Endothelial cell of umbilical vein (primary cell): ENCODE measurements at regions not wholly inside any gene's neighbourhood (a gene's known extent, or its start where the extent isn't known, plus 50 kb on each side); places are given as distances from the start of the nearest gene placed in this dataset.

ENCODE experiments used
- BruUV-seq: library from RNA; stranded (reverse); fragments of 400-500 nt; replicated peaks from 2 replicates; lab custom pipeline; 2021; lab: Mats Ljungman, UMichigan
- CTCF ChIA-PET: fragments of 300-600, 350-600 bp; sonication (Branson Sonifier 250); formaldehyde crosslinking; loops from one replicate; lab custom pipeline; 2021; ENCODE audit warnings: antibody characterized with exemption, inconsistent platforms; lab: Charles Lee
- POLR2A ChIA-PET: fragments of 300-600, 350-600 bp; sonication (Branson Sonifier 250); formaldehyde crosslinking; loops from one replicate; lab custom pipeline; 2021; ENCODE audit warnings: antibody characterized with exemption, inconsistent platforms; lab: Charles Lee
- DNase-seq: peaks from one replicate; pipeline ENCODE4 v3.0.0-alpha.2; 2011; ENCODE audit warnings: low read depth, low spot score
- FAIRE-seq: peaks from 2 replicates; lab custom pipeline; 2011; peaks lifted over from hg19 to GRCh38; lab: Jason Lieb, UNC
- H2AFZ ChIP-seq: 2 replicates; pipeline ENCODE4 v1.6.0; 2012; ENCODE audit warnings: low read depth, low read length, control low read depth, inconsistent platforms
- H3K27ac ChIP-seq: 2 replicates; pipeline ENCODE4 v1.5.1; 2011; ENCODE audit warnings: low read depth, mild to moderate bottlenecking, control low read depth, low read length, moderate library complexity; ENCODE audit not compliant: insufficient read depth
- H3K27me3 ChIP-seq, 2 experiments: 2 replicates each; pipeline versions ENCODE4 v1.6.0 to v1.6.1; 2011; ENCODE audit warnings: low read length in 2 of 2, mixed read lengths in 1 of 2; ENCODE audit not compliant: control insufficient read depth in 2 of 2, insufficient read depth in 2 of 2
- H3K36me3 ChIP-seq, 2 experiments: 2 replicates in 1 of 2; 3 replicates in 1 of 2; pipeline ENCODE4 v1.5.1; 2011; ENCODE audit warnings: low read length in 2 of 2, mild to moderate bottlenecking in 1 of 2, moderate library complexity in 1 of 2; ENCODE audit not compliant: control insufficient read depth in 2 of 2, insufficient read depth in 2 of 2; ENCODE audit errors: extremely low read depth in 1 of 2
- H3K4me1 ChIP-seq: 3 replicates; pipeline ENCODE4 v1.5.1; 2011; ENCODE audit warnings: mild to moderate bottlenecking, low read length; ENCODE audit not compliant: control insufficient read depth, insufficient read depth; ENCODE audit errors: extremely low read depth
- H3K4me2 ChIP-seq: 2 replicates; pipeline ENCODE4 v1.6.1; 2011; ENCODE audit warnings: low read length, control low read depth, mixed read lengths; ENCODE audit not compliant: insufficient read depth
- H3K4me3 ChIP-seq, 3 experiments: fragments of 200-600 bp in 1 of 3; sonication (generic), shearing (Covaris generic) in 1 of 3; replicated peaks in 1 of 3; 2 replicates each; pipeline ENCODE4 v1.5.1; 2011 to 2016; ENCODE audit warnings: control low read depth in 3 of 3, low read length in 3 of 3, mild to moderate bottlenecking in 2 of 3, inconsistent platforms in 1 of 3, low read depth in 1 of 3, moderate library complexity in 1 of 3; ENCODE audit not compliant: insufficient read depth in 1 of 3
- H3K79me2 ChIP-seq: 2 replicates; pipeline ENCODE4 v1.6.0; 2012; ENCODE audit warnings: low read length, inconsistent platforms; ENCODE audit not compliant: control insufficient read depth, insufficient read depth
- H3K9ac ChIP-seq: replicated peaks from 2 replicates; pipeline ENCODE3; 2011; ENCODE audit warnings: low read length, control low read depth; ENCODE audit not compliant: insufficient read depth; ENCODE audit errors: extremely low read depth
- H3K9me1 ChIP-seq: replicated peaks from 3 replicates; pipeline ENCODE4 v1.6.0; 2011; ENCODE audit warnings: mild to moderate bottlenecking, low read length; ENCODE audit not compliant: control insufficient read depth, insufficient read depth; ENCODE audit errors: extremely low read depth
- H3K9me3 ChIP-seq: replicated peaks from 2 replicates; pipeline ENCODE4 v1.5.1; 2012; ENCODE audit warnings: low read length, inconsistent platforms; ENCODE audit not compliant: control insufficient read depth, insufficient read depth
- H4K20me1 ChIP-seq: replicated peaks from 2 replicates; pipeline ENCODE3; 2011; ENCODE audit warnings: mild to moderate bottlenecking, low read length; ENCODE audit not compliant: control insufficient read depth, insufficient read depth; ENCODE audit errors: extremely low read depth
- CTCF ChIP-seq, 2 donors: IDR thresholded peaks; 1 replicate in 1 of 2; 2 replicates in 1 of 2; pipeline ENCODE4 v1.5.1; 2011; ENCODE audit warnings: low read length in 2 of 2, mild to moderate bottlenecking in 2 of 2, moderate library complexity in 2 of 2, control low read depth in 1 of 2, inconsistent platforms in 1 of 2, low read depth in 1 of 2; ENCODE audit not compliant: insufficient read depth in 1 of 2; ENCODE audit errors: extremely low read depth in 1 of 2
- EZH2 ChIP-seq: IDR thresholded peaks from 2 replicates; pipeline ENCODE4 v1.6.1; 2012; ENCODE audit warnings: borderline replicate concordance, low read depth, mild to moderate bottlenecking, moderate library complexity, low read length, inconsistent platforms; ENCODE audit not compliant: severe bottlenecking
- FOS ChIP-seq: IDR thresholded peaks from 2 replicates; pipeline ENCODE4 v1.6.1; 2011; ENCODE audit warnings: mild to moderate bottlenecking, low read length, moderate library complexity, borderline replicate concordance; ENCODE audit not compliant: insufficient read depth
- GATA2 ChIP-seq: IDR thresholded peaks from 2 replicates; pipeline ENCODE4 v1.7.0; 2011; ENCODE audit warnings: low read depth, mild to moderate bottlenecking, moderate library complexity, mixed read lengths, low read length; ENCODE audit not compliant: insufficient read length, insufficient read depth
- JUN ChIP-seq: IDR thresholded peaks from 2 replicates; pipeline ENCODE4 v1.6.1; 2011; ENCODE audit warnings: borderline replicate concordance, low read depth; ENCODE audit not compliant: insufficient read length, insufficient read depth
- MAX ChIP-seq: IDR thresholded peaks from 2 replicates; pipeline ENCODE4 v1.6.1; 2011; ENCODE audit not compliant: insufficient read depth, insufficient read length
- MYC ChIP-seq: IDR thresholded peaks from one replicate; pipeline ENCODE4 v1.6.1; 2011; ENCODE audit warnings: mild to moderate bottlenecking, low read depth, low read length
- POLR2A ChIP-seq: IDR thresholded peaks from 2 replicates; pipeline ENCODE4 v1.6.1; 2012; ENCODE audit warnings: low read depth, mild to moderate bottlenecking, control low read depth, low read length
- POLR2AphosphoS5 ChIP-seq: IDR thresholded peaks from 2 replicates; pipeline ENCODE4 v1.6.1; 2012; ENCODE audit warnings: low read depth, mild to moderate bottlenecking, control low read depth, low read length, moderate library complexity; ENCODE audit not compliant: insufficient read depth
- dilution Hi-C: fragments of 300-500 bp; cut with MboI; formaldehyde crosslinking; loops from one replicate; pipeline ENCODE4 v1.15.0; 2019; ENCODE audit warnings: low sequenced_read_pairs; ENCODE audit not compliant: extremely low pct_ligation_motif_present
- intact Hi-C: fragments of 100-400 bp; cut with micrococcal nuclease; formaldehyde crosslinking; loops from one replicate; pipeline ENCODE4 v1.10.0; 2022

GRCh38 chr6:76742919-76743318 is 670.5 kb upstream of the IMPG1 start:
- H3K27ac ChIP-seq = no peak overlapping the region
- no peak overlapping the region for H3K4me2 ChIP-seq
- no peaks in the 10 kb centered on the region for H3K79me2 ChIP-seq
- no peak overlapping the region for H2AFZ ChIP-seq
- no peak overlapping the region for H3K9ac ChIP-seq
- DNase-seq (peak; percentile 20), FAIRE-seq (peak; percentile 18)
- BruUV-seq = no TSS peak
- H4K20me1 ChIP-seq = no peaks in the 10 kb centered on the region
- ChIA-PET POLR2A (no interaction called here), CTCF (no interaction called here)
- H3K27me3 ChIP-seq = no peaks in the 10 kb centered on the region
- H3K9me3 ChIP-seq = no peaks in the 10 kb centered on the region
- intact Hi-C loops (no loop called here), dilution Hi-C loops (no loop called here)
- TF ChIP-seq CTCF (IDR thresholded peaks at IDR 0.05; ENCODE audit: extremely low read depth in 1 of 2, insufficient read depth in 1 of 2, low read depth in 1 of 2, low read length in 2 of 2) = no peak
- TF ChIP-seq GATA2 = no peak
- peak; percentile 66 for TF ChIP-seq FOS
- no peak for TF ChIP-seq POLR2A
- TF ChIP-seq MAX = no peak
- TF ChIP-seq JUN = peak; percentile 26
- H3K9me1 ChIP-seq = no peaks in the 10 kb centered on the region
- H3K4me3 ChIP-seq = no peak overlapping the region
- H3K4me1 ChIP-seq = no peaks in the 10 kb centered on the region
- no peaks in the 10 kb centered on the region for H3K36me3 ChIP-seq

- Histone ChIP-seq H3K79me2 (no peaks in the 10 kb centered on the region), H4K20me1 (no peaks in the 10 kb centered on the region), H3K36me3 (no peaks in the 10 kb centered on the region), H3K9me1 (no peaks in the 10 kb centered on the region), H3K4me1 (no peaks in the 10 kb centered on the region), H3K4me3 (no peak overlapping the region), H3K27me3 (no peaks in the 10 kb centered on the region), H3K9me3 (no peaks in the 10 kb centered on the region), H2AFZ (no peak overlapping the region), H3K4me2 (no peak overlapping the region), H3K9ac (no peak overlapping the region), H3K27ac (no peak overlapping the region)
- FAIRE-seq (no peak), DNase-seq (no peak)
- intact Hi-C loops (no loop called here), dilution Hi-C loops (no loop called here)
- no peak for TF ChIP-seq CTCF (IDR thresholded peaks at IDR 0.05; ENCODE audit: extremely low read depth in 1 of 2, insufficient read depth in 1 of 2, low read depth in 1 of 2, low read length in 2 of 2)
- no peak for TF ChIP-seq FOS
- TF ChIP-seq GATA2 = no peak
- no peak for TF ChIP-seq JUN
- TF ChIP-seq POLR2A = no peak
- no peak for TF ChIP-seq EZH2
- no peak for TF ChIP-seq MYC
- TF ChIP-seq POLR2AphosphoS5 = no peak
- no peak for TF ChIP-seq MAX
- BruUV-seq = no TSS peak
- ChIA-PET POLR2A (no interaction called here), CTCF (no interaction called here)
Observed at GRCh38 chr6:76719449-76719848, 647.0 kb upstream of the IMPG1 start.
